Testis (tissue), 2 donors: ENCODE measurements at regions not wholly inside any gene's neighbourhood (a gene's known extent, or its start where the extent isn't known, plus 50 kb on each side); places are given as distances from the start of the nearest gene placed in this dataset.
"Not testable (repeated sequence)": the region's sequence is repeated elsewhere in the genome, so short reads cannot be mapped to it uniquely, and the experiment has no call there.

ENCODE experiments used
- DNase-seq: peaks from one replicate; pipeline ENCODE4 v3.0.0-alpha.2; 2019
- H3K27ac ChIP-seq, 2 donors: fragments of 200-600 bp; sonication (generic); one replicate each; pipeline ENCODE4 v1.5.1; 2019
- H3K27me3 ChIP-seq: fragments of 200-600 bp; sonication (generic); one replicate; pipeline ENCODE4 v1.5.1; 2019
- H3K36me3 ChIP-seq: fragments of 200-600 bp; sonication (generic); one replicate; pipeline ENCODE4 v1.5.1; 2017; ENCODE audit warnings: low read depth; ENCODE audit errors: missing control alignments
- H3K4me1 ChIP-seq: fragments of 200-600 bp; sonication (generic); one replicate; pipeline ENCODE4 v1.5.1; 2019
- H3K4me3 ChIP-seq, 2 donors: fragments of 200-600 bp; sonication (generic); one replicate each; pipeline ENCODE4 v1.5.1; 2017 to 2019
- H3K9me3 ChIP-seq: fragments of 200-600 bp; sonication (generic); one replicate; pipeline ENCODE4 v1.5.1; 2017
- CTCF ChIP-seq, 3 experiments: fragments of 450-650 bp in 2 of 3; fragments of 200-600 bp in 1 of 3; sonication (generic) in 1 of 3; IDR thresholded peaks; one replicate each; pipeline ENCODE4 v1.5.1; 2016 to 2019; ENCODE audit warnings: antibody characterized with exemption in 3 of 3, mild to moderate bottlenecking in 2 of 3, moderate library complexity in 1 of 3
- POLR2A ChIP-seq: fragments of 450-650 bp; IDR thresholded peaks from one replicate; pipeline ENCODE4 v1.6.1; 2017; ENCODE audit warnings: antibody characterized with exemption, mild to moderate bottlenecking, moderate library complexity
- WGBS, 2 donors: methylation state at CpG; one replicate each; pipeline ENCODE4 v1.1.5; 2018; 5-methylcytosine and 5-hydroxymethylcytosine counted together
- intact Hi-C: fragments of 100-400 bp; cut with DNase I; formaldehyde crosslinking; loops from one replicate; pipeline ENCODE4 v1.15.1; 2023; ENCODE audit warnings: low total_unique reads

- no peaks in the 10 kb centered on the region for H3K27me3 ChIP-seq
- TF ChIP-seq CTCF (IDR thresholded peaks at IDR 0.05) (no peak), POLR2A (no peak)
- H3K4me1 ChIP-seq = no peaks in the 10 kb centered on the region
- H3K9me3 ChIP-seq = no peaks in the 10 kb centered on the region
- no peak overlapping the region for H3K27ac ChIP-seq
- H3K4me3 ChIP-seq = no peak overlapping the region
- intact Hi-C loops = no loop called here
- no peak for DNase-seq
- 92 to 94% methylated on average over 6 of the region's 6 CpGs for WGBS, 2 donors
- no peaks in the 10 kb centered on the region for H3K36me3 ChIP-seq
Measured at GRCh38 chr5:173680660-173681242, 64.3 kb upstream of the BOD1 start.

GRCh38 chr5:173682313-173682712 lies 65.9 kb upstream of the BOD1 start:
- Histone ChIP-seq H3K4me1 (no peaks in the 10 kb centered on the region), H3K36me3 (no peaks in the 10 kb centered on the region), H3K27ac (no peak overlapping the region), H3K4me3 (no peak overlapping the region), H3K27me3 (no peaks in the 10 kb centered on the region), H3K9me3 (no peaks in the 10 kb centered on the region)
- no peak for DNase-seq
- TF ChIP-seq POLR2A = no peak
- no peak for TF ChIP-seq CTCF (IDR thresholded peaks at IDR 0.05)
- intact Hi-C loops = no loop called here
- WGBS, 2 donors = 88 to 94% methylated on average over 2 of the region's 2 CpGs

- H3K27me3 ChIP-seq, DNase-seq, H3K9me3 ChIP-seq, H3K4me3 ChIP-seq, H3K4me1 ChIP-seq, intact Hi-C loops, H3K27ac ChIP-seq, H3K36me3 ChIP-seq: not testable (repeated sequence)
- WGBS, 2 donors = 88 to 95% methylated on average over 5 of the region's 5 CpGs
Measured at GRCh38 chr5:173684535-173684934, 68.1 kb upstream of the BOD1 start.

- Histone ChIP-seq H3K27ac (no peak overlapping the region), H3K4me1 (peaks cover 13% of the 10 kb centered on the region), H3K36me3 (no peaks in the 10 kb centered on the region), H3K9me3 (no peaks in the 10 kb centered on the region), H3K27me3 (no peaks in the 10 kb centered on the region), H3K4me3 (no peak overlapping the region)
- 93 to 94% methylated on average over 4 of the region's 4 CpGs for WGBS, 2 donors
- no peak for DNase-seq
- intact Hi-C loops = no loop called here
- TF ChIP-seq CTCF (IDR thresholded peaks at IDR 0.05) (no peak), POLR2A (no peak)
Measured at GRCh38 chr5:173686950-173687349, 70.5 kb upstream of the BOD1 start.

GRCh38 chr5:173688703-173689102 lies 72.3 kb upstream of the BOD1 start:
- Histone ChIP-seq H3K4me3 (no peak overlapping the region), H3K4me1 (peaks cover 13% of the 10 kb centered on the region), H3K36me3 (no peaks in the 10 kb centered on the region), H3K9me3 (no peaks in the 10 kb centered on the region), H3K27ac (no peak overlapping the region), H3K27me3 (no peaks in the 10 kb centered on the region)
- DNase-seq = no peak
- TF ChIP-seq POLR2A = no peak
- no peak for TF ChIP-seq CTCF (IDR thresholded peaks at IDR 0.05)
- intact Hi-C loops = no loop called here
- 58 to 92% methylated on average over 3 of the region's 3 CpGs for WGBS, 2 donors
